Fibroblast of villous mesenchyme (primary cell): ENCODE measurements at regions not wholly inside any gene's neighbourhood (a gene's known extent, or its start where the extent isn't known, plus 50 kb on each side); places are given as distances from the start of the nearest gene placed in this dataset.

Experiments
- DNase-seq: peaks from one replicate; pipeline ENCODE4 v3.0.0-alpha.2; 2010; ENCODE audit warnings: low read depth
- H3K4me3 ChIP-seq: 2 replicates; pipeline ENCODE4 v1.5.1; 2011; ENCODE audit warnings: low read depth, mild to moderate bottlenecking, low read length
- CTCF ChIP-seq: IDR thresholded peaks from 2 replicates; pipeline ENCODE4 v1.5.1; 2012; ENCODE audit warnings: low read depth, mild to moderate bottlenecking, low read length; ENCODE audit not compliant: insufficient read depth

GRCh38 chr18:55096263-55096951 is 137.1 kb upstream of the CCDC68 start:
- TF ChIP-seq CTCF = peak; percentile 49
- H3K4me3 ChIP-seq = no peak overlapping the region
- DNase-seq = peak; percentile 64

DNA sequence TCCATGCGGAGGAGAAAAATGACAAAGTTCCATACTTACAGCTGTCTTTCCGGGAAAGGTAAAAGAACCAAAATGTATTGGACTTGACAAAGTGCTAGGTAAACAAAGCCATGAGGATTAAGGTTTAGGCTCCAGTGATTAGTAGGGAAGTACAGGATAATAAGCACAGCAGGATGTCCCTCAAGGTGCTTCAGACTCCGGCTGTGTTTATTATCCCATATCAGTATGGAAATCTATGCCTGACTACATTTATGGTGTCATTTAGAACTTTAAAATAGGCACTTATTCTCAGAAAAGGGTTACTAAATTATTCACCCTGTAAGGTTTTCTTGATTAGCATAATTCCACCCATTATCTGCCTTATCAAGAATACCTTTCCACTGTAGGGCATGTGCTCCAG is 136.3 kb upstream of the CCDC68 start:
- no peak overlapping the region for H3K4me3 ChIP-seq
- no peak for DNase-seq
- TF ChIP-seq CTCF = no peak

DNA sequence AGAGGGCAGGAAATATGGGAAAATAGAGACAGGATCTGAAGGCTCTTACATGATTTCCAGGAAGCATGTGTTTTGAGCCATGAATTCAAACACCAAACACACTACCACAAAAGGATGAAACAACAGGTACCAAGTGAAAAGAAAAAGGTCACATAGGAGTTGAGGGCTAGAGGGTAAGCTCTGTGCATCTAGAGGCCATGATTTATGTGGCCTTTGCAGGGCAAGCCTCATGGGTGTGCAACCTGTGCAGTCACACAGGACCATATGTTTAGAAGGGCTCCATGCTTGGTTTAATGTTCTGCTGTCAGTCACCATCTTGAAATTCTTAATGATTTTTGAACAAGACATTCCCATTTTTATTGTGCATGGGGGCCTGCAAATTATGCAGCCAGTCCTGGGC is 134.5 kb upstream of the CCDC68 start:
- DNase-seq = no peak
- TF ChIP-seq CTCF = no peak

GRCh38 chr18:55093295-55093694 is 134.0 kb upstream of the CCDC68 start:
- DNase-seq = no peak
- TF ChIP-seq CTCF = no peak
- no peak overlapping the region for H3K4me3 ChIP-seq

More for the DNA sequence above, 134.5 kb upstream of the CCDC68 start:
- H3K4me3 ChIP-seq = no peak overlapping the region

- no peak for DNase-seq
- no peak for TF ChIP-seq CTCF
- H3K4me3 ChIP-seq = no peak overlapping the region
These were observed 132.9 kb upstream of the CCDC68 start for GRCh38 chr18:55092166-55092565.

GRCh38 chr18:55090564-55091188 is 131.4 kb upstream of the CCDC68 start:
- no peak for DNase-seq
- no peak overlapping the region for H3K4me3 ChIP-seq
- TF ChIP-seq CTCF = no peak
